NCI-H345 (cell line): ENCODE measurements at regions not wholly inside any gene's neighbourhood (a gene's known extent, or its start where the extent isn't known, plus 50 kb on each side); places are given as distances from the start of the nearest gene placed in this dataset.

ENCODE experiments used
- DNase-seq: peaks from one replicate; lab custom pipeline; 2025; lab: John Stamatoyannopoulos, UW

DNA sequence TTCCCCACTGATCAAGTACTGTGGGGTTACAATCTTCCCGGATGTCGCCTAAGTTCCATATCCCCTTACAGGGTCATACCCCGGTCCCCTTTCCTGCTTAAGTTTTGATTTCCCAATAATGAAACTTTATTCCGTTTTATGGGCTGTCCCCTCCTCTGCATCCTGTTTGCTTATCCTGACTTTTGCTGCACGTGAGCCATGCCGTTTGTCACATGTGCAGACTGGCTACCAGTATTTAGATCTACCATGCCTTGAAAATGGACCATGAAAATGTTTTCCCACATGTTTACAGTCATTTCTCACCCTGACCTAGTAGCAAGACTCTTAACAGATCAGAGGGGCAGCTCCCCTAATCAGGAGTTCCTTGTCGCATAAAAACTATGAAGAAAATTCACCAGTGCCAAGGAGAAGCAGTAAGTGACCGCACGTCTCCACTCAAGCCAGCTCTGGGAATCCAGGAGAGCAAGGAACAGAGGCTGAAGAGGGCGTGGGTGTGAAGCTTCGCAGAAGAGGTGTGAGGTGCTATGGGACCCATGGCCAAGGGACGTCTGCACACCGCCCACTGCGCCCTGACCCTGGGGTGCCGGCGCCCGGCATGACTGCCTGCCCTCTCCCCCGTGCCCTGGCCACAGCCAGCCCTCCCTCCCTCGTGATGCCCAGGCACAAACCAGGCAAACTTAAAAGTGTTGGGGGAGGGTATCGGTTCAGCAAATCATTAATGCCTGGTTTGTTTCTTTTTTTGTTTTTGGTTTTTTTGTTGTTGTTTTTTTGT, 440.8 kb upstream of the SALL3 start:
- no peak for DNase-seq

DNA sequence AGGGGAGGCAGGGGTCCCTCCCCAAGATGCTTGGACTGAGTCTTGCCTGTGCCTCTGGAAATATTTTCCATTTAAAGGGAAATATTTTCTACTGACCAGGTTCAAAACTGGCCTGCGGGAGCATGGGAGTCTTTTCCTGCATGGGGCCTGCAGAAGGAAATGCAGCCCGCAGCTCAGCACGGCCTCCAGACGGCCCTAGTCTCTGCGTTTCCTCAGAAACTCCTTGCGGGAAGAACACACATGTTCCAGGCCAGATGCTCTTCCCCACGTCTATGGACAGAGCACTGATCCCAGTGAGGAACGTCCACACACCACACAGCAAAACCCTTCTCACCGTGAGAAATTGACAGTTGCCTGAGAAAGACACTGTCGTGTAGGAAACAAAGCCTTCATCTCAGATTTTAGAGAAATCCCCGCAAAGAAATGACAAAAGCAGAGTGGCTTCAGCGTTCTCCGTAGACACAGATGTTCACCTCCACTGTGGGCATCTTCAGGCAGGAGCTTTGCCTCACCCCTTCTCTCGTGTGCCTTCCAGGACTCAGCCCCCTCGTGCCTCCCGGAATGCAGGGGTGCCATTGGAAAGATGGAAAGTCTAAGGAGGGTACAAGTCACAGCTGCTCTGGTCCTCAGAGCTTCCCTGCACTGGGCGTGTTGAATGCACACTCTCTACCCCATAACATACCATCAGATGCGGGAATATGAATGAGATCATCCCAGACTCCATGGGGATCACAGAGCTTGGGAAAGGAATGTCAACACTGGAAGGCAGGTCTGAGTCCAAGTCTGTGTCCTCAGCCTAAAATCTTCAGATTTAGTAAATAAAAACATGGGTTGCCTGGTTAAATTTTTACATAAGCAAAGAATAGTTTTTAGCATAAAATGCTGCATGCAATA, 438.7 kb upstream of the SALL3 start:
- DNase-seq: no peak

DNA sequence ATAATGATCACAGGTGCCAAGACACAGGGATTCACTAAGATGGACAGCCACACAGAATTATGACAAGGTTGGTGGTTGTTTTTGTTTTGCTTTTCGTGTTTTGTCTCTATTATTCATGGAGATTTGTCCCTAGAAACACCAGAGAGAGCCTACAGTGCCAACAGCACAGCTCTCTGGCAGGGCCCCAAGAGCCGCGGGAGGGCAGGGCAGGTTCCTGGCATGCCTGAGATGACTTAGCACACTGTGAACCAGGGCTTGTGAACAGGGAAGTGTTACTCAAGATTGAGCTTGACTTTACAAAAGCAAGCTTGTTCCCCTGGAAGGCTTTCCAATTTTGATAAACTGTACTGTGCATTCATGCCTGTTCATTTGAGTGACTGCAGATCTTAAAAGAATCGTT, 437.4 kb upstream of the SALL3 start:
- peak; percentile 18 for DNase-seq

DNA sequence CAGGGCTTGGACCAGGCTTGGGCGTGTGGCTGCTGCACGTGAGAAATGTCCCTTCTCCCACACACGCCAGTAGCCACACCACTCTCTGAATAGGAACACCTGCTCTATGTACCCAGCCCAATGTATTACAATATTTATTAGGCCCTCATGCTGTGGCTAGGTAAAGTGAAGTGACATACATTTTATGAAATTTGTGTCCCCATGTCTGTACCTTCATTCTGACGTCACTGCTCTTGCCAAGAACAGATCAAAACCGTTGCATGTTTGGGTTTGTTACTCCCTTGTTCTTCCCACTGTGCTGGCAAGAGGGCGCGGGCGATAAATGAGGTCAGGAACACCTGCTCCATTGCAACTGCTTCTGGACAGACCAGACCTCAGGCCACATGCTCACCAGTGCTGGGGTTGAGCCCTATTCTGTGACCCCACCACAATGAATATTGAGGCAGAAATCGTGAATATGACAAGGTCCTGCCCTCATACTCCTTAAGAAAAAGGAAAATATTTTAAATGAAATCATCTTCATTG, 436.4 kb upstream of the SALL3 start:
- no peak for DNase-seq

DNA sequence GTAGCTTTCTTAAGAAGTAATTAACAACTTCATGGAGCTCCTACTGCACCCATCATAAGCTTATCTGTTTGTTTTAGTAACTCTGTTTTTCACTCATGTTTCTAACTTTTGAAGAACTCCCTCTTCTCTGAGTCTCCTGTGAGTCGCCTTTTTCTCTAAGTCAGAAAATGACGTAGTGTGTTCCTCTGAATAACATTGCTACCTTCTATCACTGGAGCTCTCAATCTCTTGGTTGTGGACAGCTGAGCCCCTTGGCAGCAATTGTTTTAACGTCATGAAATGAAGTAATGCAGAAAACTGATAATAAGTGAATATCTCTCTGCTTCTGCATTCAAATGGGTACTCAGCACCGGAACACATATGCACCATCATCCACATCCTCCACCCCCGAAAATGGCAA, 433.3 kb upstream of the SALL3 start:
- DNase-seq: no peak

DNA sequence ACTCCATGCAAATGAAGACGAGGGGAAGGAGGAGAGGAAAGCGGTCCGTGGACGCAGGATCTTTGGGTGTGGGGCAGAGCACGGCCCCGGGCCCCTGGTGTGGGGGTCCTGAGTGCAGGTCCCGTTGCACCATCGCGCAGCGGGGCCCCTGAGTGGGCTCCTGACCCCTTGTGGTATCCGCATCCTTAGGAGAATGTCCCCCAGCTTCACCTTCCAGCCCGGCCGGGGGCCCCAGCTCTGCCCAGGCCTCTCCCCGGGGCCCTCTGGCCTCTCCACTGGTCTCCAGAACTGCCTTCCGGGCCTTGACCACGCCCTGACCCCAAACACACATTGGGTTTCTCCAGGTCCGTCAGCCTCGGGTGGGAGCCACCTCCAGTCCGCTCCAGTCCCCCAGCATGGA, 431.8 kb upstream of the SALL3 start:
- DNase-seq: no peak

DNA sequence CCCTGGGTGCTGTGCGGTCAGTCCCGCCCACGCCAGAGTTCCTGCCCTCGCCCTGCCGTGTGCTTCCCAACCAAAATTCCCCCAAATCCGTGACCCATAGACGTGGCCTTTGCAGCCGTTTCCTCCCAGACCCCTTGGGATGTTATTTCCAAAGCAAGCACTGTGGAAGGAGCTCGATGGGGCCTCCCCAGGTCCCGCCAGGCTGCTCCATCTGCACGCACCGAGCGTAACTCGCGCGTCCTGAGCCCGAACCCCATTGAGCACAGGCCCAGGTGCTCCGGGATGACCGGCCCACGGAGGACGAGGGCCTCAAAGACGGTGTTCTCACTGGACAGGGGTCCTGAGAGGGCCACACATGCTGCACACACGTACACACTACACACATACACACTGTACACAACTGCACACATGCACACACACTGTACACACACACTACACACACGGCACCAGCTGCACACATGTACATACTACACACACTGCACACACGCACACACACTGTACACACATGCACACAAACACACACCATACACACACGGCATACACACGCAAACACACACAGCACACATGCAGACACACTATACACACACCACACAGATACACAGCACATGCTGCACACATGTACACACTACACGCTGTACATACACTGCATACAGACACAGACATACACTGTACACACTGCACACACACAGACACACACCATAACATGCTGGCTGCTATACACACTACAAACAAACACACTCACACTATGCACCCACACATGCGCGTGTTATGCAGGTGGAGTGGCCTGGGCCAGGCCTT, 431.2 kb upstream of the SALL3 start:
- no peak for DNase-seq

DNA sequence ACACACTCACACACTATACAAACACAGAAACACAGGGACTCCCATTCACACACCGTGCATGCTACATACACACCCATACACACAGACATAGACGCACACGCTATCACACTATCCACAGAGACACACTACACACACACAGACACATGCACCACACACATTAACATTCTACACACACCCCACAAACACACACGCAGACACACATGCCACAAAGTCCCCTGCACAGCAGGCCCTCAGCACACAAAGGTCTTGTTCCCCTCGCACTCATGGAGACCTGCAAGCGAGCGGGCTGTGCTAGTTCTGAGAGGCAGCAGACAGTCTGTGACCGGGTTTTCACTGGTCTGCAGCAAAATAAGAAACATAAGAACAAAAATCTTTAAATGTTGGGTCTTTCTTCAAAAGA, 429.6 kb upstream of the SALL3 start:
- no peak for DNase-seq

DNA sequence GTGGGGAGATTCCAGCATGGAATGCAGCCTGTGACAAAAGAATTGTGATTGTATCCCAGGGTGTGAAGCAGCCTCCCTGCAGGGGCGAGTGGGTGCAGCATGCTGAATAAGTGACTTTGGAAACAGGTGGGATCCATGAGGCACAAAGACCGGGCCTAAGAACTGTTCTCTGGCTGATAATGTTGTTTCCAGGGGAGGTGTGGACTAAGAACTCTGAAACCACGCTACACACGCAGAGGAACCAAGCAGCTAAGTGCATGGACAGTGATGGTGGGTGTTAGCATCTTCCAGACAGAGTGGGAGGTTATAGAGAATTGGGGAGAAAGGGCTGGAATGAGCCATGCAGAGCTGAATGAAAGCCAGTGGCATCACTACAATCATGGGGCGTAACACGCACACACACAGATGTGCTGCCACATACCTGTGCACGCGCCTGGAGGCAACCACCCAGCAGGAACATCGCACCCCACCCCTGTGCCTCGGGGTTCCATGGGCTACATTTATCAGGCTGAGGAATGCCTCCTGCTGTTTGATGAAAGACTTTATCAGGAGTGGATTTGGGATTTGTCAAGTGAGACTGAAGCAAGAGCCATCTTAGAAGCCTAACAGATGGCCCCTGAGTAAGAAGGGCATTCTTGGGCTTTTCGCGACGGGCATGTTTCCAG, 424.5 kb upstream of the SALL3 start:
- no peak for DNase-seq

DNA sequence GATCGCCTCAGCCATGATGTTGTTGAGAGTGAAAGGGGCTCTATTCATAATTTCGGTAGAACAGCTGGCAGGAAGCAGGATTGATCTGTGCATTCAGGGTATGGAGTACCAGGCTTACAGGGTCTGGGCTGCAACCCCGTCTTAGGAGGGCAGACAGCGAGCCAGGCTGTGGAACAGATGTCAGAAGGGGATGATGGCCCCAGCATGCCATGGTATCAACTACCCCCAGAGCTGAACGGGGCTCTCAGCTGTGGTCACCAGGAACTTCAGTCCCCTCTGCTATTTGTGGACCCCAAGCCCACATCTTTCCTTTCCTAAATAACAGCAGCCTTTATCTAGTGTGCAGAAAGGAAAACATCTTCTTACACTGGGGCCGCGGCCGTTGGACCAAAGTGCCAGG, 422.2 kb upstream of the SALL3 start:
- no peak for DNase-seq

DNA sequence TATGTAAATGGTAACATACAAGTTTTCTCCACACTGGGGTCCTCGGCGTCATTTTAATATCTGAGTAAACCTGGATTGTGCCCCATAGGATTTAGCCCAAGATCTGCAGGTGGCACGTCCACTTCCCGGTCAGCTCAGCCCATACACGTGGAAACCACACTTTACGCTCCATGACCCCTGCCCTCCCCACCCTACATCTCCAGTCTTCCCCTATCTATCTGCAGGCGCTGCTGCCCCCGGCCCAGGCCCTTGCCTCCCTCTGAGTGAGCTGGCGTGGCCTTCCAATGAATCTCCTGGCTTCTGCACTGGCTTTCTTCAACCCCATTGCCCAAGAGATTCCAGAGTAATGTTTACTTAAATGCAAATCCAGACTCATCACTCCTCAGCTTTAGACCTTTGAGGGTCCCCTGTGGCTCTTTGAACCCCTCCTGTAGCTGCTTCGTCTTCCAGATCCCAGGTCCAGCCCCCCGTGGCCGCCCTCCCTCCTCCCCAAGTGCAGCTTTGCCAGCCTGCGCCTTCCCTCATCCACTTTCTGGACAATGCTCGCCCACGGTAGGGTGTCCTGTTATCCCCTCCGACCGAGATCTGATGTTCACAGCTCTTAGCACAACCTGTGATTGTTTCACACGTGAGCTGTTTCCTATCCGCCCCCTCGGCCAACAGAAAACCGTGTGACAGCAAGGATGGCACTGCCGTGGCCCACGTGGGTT, 421.4 kb upstream of the SALL3 start:
- no peak for DNase-seq

DNA sequence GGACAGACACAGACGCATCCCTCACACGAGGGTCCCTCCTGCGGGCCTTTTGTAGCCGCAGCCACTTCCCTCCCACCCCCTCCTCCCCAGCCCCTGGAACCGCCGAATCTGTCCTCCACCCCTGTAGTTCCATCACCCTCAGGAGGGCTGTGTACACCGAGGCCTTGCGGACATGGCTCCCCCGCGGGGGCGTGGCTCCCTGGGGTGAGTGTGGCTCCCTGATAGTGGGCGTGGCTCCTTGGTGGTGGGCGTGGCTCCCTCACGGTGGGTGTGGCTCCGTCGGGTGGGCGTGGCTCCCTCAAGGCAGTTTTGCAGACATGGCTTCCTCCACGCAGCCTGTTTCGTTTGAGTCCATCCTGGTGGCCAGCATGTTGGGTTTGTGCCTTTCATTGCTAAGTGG, 420.7 kb upstream of the SALL3 start:
- peak; percentile 52 for DNase-seq

DNA sequence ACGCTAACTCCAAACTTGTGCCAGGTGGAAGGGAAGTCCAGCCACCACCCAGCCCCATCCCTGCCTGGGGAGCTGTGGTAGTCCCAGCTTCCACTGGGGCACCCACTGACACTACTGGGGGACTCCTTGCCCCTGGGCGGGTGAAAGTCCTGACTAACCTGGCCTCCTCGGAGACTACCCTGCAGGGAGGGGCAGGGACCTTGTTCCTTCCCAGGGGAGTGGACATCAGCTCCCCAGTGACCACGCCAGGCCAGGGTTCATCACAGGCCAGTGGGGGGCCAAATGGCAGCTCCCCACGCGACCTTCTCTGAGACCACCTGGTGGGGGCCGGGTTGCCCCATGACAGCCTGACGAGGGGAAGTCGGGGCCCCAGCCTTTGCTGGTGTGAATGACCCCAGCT, 420.0 kb upstream of the SALL3 start:
- no peak for DNase-seq

DNA sequence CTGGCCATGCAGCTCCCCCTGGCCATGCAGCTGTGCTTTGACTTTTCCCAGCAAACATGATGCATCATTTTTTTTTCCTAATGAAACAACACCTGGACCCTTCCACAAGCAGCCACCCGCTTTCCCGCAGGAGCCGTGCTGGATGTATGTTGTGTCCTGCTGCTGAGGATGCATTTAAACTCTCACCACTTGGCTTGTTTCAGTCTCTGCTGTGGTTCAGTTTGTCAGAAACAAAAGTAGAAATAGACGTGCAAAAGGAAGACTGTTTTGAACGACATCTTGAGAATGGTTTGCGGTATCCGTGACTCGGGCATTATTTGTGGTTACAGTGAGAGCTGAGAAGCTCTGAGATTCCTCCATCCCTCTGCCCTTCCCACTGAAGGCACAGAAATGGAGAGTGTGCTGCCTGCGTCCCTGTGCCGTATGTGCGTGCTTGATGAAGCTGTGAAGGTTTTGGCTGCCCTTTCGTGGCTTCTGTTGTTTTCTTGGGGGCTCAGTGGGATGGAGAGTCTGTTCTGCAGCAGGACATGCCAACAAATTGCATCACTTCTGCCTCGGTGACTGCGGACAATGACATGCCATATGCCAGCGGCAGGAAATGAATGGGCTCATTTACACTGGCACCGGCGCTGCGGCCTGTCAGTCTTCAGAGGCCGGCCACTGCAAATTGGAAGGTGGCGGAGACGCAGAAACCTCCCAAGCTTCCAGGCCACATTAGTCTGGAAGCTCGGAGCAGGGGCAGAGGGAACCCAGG, 417.7 kb upstream of the SALL3 start:
- no peak for DNase-seq

DNA sequence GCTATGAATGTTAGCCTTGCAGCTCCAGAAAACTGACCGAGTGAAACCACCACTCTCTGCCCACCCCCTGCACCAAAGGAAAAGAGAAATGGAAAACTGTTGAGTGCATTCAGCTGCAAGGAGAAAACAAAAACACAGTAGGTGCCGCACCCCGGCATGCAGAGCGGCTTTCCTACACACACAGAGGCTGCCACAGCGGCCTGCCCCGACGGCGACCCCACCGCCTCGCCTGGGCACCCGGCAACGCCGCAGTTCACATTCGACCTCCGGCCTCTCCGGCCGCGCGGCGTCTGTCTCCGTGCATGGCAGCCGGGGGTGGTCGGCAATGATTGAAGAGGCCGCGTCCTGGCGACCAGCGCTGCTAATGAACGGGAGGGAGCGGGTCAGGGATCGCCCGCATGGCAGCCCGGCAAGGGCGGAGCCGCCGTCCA, 417.1 kb upstream of the SALL3 start:
- no peak for DNase-seq

DNA sequence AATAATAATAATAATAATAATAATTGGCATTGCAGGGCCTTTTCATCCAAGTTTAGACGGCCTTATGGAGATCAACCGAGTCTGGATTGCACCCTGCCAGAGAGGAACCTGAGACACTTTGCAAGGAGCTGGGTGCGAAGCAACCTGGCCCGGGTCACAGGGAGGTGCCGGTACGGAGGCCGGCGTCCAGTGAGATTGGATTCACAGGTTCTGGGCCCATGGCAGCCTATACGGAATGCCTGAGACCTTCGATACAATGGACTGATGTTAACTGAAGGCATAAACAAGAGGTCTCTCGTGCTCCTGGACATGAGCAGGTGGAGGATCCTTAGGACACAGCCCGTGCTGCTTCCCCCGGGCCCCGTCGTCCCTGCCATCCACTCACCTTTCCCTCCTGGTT, 416.5 kb upstream of the SALL3 start:
- no peak for DNase-seq

DNA sequence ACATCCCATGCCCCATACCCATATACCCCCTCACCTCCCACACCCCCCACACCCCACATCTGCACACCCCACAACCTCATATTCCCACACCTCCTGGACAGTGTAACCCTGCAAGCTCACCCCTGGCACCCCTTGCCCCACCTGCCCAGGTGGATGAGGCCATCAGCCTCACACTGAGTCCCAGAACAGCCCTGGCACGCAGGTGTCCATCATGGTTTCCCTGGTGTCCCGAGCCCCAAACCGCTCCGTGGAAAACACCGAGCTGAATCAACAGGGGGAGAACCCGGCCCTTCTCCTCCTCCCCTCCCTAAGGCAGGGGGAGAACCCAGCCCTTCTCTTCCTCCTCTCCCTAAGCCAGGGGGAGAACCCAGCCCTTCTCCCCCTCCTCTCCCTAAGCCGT, 415.6 kb upstream of the SALL3 start:
- DNase-seq: no peak

DNA sequence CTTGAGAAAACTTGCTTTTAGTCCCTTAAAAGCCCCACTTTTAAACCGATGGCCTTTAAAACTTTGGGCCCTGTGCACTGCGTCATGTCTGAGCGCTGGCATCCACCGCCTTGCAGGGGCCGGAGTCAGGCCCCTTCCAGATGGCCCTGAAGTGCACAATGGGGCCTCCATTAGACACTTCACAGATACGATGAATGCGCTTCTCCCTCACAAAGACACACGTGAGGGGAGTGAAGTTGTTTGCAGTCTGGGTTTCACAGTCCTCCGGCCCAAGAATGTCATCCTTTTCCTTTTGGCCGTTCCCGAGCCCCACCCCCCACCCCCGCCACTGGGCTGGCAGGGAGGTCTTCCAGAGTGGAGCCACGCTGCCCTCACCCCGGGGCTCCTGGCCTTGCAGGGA, 415.1 kb upstream of the SALL3 start:
- DNase-seq: no peak

DNA sequence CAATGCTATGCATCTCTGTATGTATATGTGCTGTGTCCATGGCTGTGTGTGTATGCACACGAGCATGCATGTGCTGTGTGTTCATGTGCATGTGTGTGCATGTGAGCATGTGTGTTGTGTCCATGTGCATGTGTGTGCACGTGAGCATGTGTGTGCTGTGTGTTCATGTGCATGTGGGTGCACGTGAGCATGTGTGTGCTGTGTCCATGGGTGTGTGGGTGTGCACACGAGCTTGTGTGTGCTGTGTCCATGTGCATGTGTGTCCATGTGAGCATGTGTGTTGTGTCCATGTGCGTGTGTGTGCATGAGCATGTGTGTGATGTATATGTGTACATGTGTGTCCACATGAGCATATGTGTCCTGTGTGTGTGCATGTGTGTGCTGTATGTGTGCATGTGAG, 414.4 kb upstream of the SALL3 start:
- no peak for DNase-seq

DNA sequence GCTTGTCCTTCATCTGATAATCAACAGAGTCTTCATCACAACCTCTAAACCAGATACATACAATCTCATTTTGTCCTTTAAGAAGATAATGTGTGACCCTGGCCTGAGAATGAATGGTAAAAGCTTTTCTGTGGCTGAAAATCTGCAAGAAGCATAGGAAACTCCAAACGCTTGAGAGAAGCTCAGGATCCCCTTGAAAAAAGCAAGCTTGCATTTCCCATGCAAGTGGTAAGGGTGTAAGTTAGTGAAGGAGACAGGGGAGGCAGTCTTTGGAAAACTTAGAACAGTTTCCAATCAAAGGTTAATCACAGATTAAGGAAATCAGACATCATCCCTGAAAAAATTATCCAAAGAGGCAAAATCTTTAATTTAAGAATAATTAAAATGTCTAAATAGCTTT, 413.6 kb upstream of the SALL3 start:
- DNase-seq: no peak
